ENCODE measurements at regions not wholly inside any gene's neighbourhood (a gene's known extent, or its start where the extent isn't known, plus 50 kb on each side); places are given as distances from the start of the nearest gene placed in this dataset.

GRCh38 chr16:60363566-60363965, 1629.5 kb upstream of the GOT2 start:
- TF ChIP-seq GATA2 (IDR thresholded peaks at IDR 0.05; ENCODE audit: low read depth, low read length) = no peak
- TF ChIP-seq GATA3 (IDR thresholded peaks at IDR 0.05; ENCODE audit: low read depth, low read length) = no peak

DNA sequence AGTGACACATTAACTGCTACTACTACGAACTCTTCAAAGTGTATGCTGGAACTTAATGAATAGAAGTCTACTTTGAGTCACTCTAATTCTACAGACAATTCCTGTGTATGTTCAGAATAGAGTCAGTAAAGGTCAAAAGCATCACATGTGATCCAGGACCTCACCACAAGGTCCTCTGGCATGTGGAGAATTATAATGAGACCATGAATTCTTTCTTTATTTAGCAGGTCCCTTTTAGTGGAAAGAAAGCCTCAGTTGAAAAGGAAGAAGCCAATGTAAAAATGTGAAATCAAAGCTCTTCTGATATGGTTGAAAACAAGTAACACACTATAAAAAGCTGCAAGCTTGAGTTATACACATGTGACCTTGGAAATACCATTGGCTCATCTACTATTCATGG, 1612.1 kb upstream of the GOT2 start:
- TF ChIP-seq GATA2 (IDR thresholded peaks at IDR 0.05; ENCODE audit: low read depth, low read length) (no peak), GATA3 (IDR thresholded peaks at IDR 0.05; ENCODE audit: low read depth, low read length) (no peak)

DNA sequence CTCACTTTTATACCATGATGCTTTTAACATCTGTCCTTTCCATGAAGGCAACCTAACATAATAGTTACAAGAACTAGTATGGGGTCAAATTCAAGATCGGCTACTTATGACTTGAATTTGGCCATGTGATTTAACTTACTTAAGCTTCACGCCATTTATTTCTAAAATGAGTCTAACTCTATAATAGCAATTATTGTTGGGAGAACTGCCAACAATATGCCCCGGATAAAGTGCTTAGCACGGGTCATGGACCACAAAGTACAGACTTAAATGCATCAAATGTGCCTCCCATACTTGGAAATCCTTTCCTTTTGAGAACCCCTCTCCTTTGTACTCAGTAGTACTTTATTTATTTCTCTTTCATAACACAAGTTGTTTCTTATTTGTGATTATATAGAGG, 1603.6 kb upstream of the GOT2 start:
- TF ChIP-seq GATA2 (IDR thresholded peaks at IDR 0.05; ENCODE audit: low read depth, low read length) = no peak
- TF ChIP-seq GATA3 (IDR thresholded peaks at IDR 0.05; ENCODE audit: low read depth, low read length) = no peak

DNA sequence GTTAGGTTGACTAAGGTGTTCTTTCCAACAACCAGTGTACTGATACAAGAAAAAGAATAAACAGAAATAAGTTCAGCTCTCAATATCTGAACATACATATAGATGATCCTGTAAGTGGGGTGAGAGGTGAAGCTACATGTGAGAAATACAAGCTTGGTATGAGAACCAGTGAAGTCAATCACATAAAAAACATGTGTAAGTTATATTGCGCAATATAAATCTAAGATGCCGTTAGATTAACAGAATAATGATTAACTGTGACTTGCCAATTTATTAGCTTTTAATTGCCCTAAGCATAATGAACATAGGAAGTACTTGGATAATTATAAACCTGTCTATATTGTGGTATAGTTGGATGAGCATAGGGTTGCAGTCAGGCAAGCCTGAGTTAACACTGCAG, 1597.1 kb upstream of the GOT2 start:
- TF ChIP-seq GATA3 (IDR thresholded peaks at IDR 0.05; ENCODE audit: low read depth, low read length) = no peak
- TF ChIP-seq GATA2 (IDR thresholded peaks at IDR 0.05; ENCODE audit: low read depth, low read length) = no peak

DNA sequence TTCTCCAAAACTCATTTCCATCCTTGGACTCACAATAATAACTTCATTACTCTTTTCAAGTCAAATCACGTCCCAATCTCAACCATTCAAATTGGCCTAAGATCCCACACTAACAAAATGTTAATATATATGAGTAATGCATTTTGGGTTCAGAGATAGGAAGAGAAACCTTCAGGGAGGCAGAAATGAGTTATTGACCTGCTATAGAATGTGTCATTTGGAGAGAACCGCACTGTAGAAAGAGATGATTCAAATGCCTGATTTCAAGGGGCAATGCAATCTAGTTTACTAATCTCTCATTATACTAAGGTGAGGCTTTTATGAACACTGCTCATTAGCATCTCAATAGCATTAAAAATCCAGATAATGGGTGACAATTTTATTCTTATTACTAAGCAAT, 1595.0 kb upstream of the GOT2 start:
- TF ChIP-seq GATA3 (IDR thresholded peaks at IDR 0.05; ENCODE audit: low read depth, low read length) (no peak), GATA2 (IDR thresholded peaks at IDR 0.05; ENCODE audit: low read depth, low read length) (no peak)

DNA sequence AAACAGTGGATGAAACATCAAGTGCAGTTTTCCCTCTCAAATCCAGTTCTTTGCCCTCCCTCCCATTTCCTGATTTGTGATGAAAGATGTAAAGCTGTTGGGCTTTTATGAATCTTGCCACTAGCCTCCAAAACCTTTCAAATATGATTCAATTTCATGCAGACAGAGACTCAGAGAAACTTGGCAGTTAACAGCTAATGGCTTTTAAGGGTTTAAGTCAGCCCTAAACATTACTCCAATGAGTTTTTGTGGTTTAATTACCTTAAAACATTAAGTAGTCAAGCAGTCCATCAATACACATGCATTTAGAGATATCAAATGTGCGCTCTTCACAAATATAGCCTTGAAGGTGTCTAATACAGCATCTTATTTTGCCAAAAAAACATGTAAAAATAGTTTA, 1594.0 kb upstream of the GOT2 start:
- TF ChIP-seq GATA3 (IDR thresholded peaks at IDR 0.05; ENCODE audit: low read depth, low read length) (no peak), GATA2 (IDR thresholded peaks at IDR 0.05; ENCODE audit: low read depth, low read length) (no peak)

GRCh38 chr16:60318486-60318885, 1584.4 kb upstream of the GOT2 start:
- no peak for TF ChIP-seq GATA3 (IDR thresholded peaks at IDR 0.05; ENCODE audit: low read depth, low read length)
- TF ChIP-seq GATA2 (IDR thresholded peaks at IDR 0.05; ENCODE audit: low read depth, low read length) = no peak

DNA sequence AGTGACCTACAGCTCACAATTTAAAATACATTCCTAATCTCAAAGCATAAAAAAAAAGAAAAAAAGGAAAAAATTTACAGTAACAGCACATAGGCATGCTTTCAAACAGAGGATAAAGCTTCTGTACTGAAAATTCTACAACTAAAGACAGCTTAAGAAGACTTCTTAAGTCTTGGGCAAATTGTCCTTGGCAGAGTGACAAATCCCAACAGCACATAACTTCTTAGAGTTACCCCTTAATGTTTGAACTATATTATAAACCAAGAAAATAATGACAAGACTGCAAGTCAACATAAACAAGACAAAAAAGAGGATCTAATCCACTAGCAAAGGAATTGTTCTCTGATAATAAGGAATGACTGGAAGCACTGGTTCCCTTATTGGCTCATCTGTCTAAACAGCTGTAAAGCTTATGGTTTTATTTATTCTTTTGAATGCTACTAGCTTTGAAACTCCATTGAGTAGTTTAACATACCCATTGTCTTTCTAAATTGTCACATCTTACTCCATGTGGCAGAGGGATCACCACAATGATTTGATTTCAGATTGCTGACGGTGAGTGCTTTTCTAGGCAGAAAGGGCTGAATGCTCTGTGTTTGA, 1576.8 kb upstream of the GOT2 start:
- TF ChIP-seq GATA2 (IDR thresholded peaks at IDR 0.05; ENCODE audit: low read depth, low read length) = no peak
- TF ChIP-seq GATA3 (IDR thresholded peaks at IDR 0.05; ENCODE audit: low read depth, low read length) = no peak

DNA sequence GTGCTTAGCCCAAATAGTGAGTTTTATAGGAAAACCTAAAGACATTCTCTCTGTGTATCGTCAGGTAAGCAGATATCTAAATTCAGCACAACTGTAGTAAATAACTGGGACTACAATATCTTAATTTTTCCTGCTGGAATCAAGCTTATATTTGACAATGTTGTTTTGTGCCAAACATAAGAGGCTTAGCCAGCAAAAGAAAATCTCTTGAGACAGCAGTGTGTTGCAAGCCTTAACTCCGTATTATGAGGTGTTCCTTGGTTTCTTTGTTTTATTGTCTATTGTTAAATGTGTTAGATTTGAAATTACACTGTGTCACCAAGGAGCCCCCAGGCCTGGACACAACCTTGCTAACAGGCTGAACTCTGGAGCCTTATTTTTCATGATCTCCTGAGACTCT, 1570.6 kb upstream of the GOT2 start:
- TF ChIP-seq GATA3 (IDR thresholded peaks at IDR 0.05; ENCODE audit: low read depth, low read length) (no peak), GATA2 (IDR thresholded peaks at IDR 0.05; ENCODE audit: low read depth, low read length) (no peak)

DNA sequence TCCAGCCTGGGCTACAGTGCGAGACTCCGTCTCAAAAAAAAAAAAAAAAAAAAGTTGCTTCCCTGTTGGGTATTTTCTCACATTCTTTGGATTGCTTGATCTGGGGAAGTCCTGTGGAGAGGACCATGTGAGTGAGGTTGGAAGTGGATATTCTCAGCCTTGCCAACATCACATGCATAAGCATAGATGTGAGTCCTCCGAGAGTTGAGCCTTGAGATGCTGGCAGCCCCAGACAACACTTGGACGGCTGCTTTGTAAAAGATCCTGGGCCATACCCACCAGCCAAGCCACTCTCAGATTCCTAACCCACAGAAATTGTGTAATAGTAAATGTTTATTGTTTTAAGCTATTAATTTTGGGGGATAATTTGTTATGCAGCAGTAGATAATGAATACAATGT, 1570.0 kb upstream of the GOT2 start:
- TF ChIP-seq GATA2 (IDR thresholded peaks at IDR 0.05; ENCODE audit: low read depth, low read length) (no peak), GATA3 (IDR thresholded peaks at IDR 0.05; ENCODE audit: low read depth, low read length) (no peak)

DNA sequence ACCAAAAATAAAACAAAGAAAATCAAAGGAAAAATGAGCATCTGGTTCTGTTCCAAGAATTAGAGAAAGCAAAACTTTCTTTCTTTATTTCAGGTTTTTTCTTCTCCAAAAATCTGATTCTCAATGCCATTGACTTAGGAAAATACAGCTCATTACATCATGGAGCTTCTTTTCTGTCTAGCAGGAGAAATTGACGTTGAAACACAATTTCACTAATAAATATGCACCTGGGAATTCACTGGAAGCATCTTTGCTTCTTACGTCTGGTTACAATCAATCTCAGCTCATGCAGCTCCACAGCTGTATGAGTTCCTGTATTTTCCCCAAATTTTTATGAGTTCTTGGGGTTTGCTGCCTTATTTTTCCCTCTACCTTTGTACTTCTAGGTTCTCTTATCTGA, 1568.6 kb upstream of the GOT2 start:
- TF ChIP-seq GATA2 (IDR thresholded peaks at IDR 0.05; ENCODE audit: low read depth, low read length) = no peak
- TF ChIP-seq GATA3 (IDR thresholded peaks at IDR 0.05; ENCODE audit: low read depth, low read length) = no peak

GRCh38 chr16:60302261-60302660, 1568.1 kb upstream of the GOT2 start:
- TF ChIP-seq GATA3 (IDR thresholded peaks at IDR 0.05; ENCODE audit: low read depth, low read length) = no peak
- no peak for TF ChIP-seq GATA2 (IDR thresholded peaks at IDR 0.05; ENCODE audit: low read depth, low read length)

- no peak for TF ChIP-seq GATA3 (IDR thresholded peaks at IDR 0.05; ENCODE audit: low read depth, low read length)
- no peak for TF ChIP-seq GATA2 (IDR thresholded peaks at IDR 0.05; ENCODE audit: low read depth, low read length)
Measured at GRCh38 chr16:60299241-60299776, 1565.2 kb upstream of the GOT2 start.

DNA sequence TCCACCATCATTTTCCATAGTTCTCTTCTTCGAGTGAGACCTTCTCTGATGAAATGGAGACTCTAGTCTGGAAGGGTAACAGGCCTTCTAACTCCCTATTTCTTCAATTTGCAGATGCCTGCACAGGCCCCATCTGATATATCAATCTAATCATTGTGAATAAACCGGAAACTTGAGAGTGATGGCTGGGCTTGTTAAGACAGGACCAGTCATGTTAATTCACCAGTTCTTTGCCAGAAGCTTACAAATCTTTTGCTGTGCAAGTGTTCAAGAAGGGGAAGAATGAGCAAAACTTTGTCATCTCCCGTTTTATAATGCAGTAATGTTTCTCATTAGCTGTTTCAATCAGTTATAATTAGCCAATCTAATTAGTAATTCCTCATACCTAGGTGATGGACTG, 1561.3 kb upstream of the GOT2 start:
- no peak for TF ChIP-seq GATA3 (IDR thresholded peaks at IDR 0.05; ENCODE audit: low read depth, low read length)
- no peak for TF ChIP-seq GATA2 (IDR thresholded peaks at IDR 0.05; ENCODE audit: low read depth, low read length)

DNA sequence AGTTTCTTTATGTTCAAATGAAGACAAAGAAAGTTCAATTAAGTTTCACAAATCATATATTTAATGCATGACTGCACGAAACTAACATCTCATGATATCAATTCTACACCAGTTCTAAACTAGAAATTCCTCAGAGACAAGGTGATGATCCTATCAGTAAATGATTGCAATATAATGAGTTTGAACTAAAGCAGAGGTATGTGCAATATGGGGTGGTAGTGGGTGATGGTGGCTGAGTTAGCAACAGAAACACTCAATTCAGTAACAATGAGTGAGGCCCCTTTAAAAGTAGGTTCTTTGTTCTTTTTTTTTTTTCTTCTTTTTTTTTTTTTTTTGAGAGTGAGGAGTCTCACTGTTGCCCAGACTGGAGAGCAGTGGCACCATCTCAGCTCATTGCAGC, 1551.7 kb upstream of the GOT2 start:
- TF ChIP-seq GATA2 (IDR thresholded peaks at IDR 0.05; ENCODE audit: low read depth, low read length) (no peak), GATA3 (IDR thresholded peaks at IDR 0.05; ENCODE audit: low read depth, low read length) (no peak)

All from SH-SY5Y (cell line).